H9 (cell line): ENCODE measurements at regions not wholly inside any gene's neighbourhood (a gene's known extent, or its start where the extent isn't known, plus 50 kb on each side); places are given as distances from the start of the nearest gene placed in this dataset.

Experiments used
- DNase-seq: peaks from one replicate; pipeline ENCODE4 v3.0.0-alpha.2; 2017
- H2AFZ ChIP-seq: one replicate; pipeline ENCODE4 v1.6.1; 2013; ENCODE audit warnings: mild to moderate bottlenecking, low read length, control low read depth, moderate library complexity
- H2AK5ac ChIP-seq: 2 replicates; pipeline ENCODE4 v1.6.1; 2013; ENCODE audit warnings: low read length, control low read depth, mixed read lengths; ENCODE audit not compliant: insufficient read length
- H2BK120ac ChIP-seq: one replicate; pipeline ENCODE4 v1.6.1; 2013; ENCODE audit warnings: low read depth, mild to moderate bottlenecking, low read length, control low read depth, inconsistent platforms; ENCODE audit not compliant: poor library complexity, severe bottlenecking
- H2BK12ac ChIP-seq: 2 replicates; pipeline ENCODE4 v1.6.1; 2013; ENCODE audit warnings: low read length, control low read depth, mixed read lengths, low read depth; ENCODE audit not compliant: insufficient read length
- H2BK15ac ChIP-seq: 2 replicates; pipeline ENCODE4 v1.6.1; 2013; ENCODE audit warnings: low read depth, low read length, control low read depth
- H2BK20ac ChIP-seq: one replicate; pipeline ENCODE4 v1.6.1; 2013; ENCODE audit warnings: low read depth, mild to moderate bottlenecking, low read length, control low read depth, inconsistent platforms; ENCODE audit not compliant: poor library complexity, severe bottlenecking
- H2BK5ac ChIP-seq: 2 replicates; pipeline ENCODE4 v1.6.1; 2013; ENCODE audit warnings: low read length, control low read depth, mixed read lengths; ENCODE audit not compliant: insufficient read length
- H3K14ac ChIP-seq: 2 replicates; pipeline ENCODE4 v1.6.1; 2013; ENCODE audit warnings: low read length, control low read depth; ENCODE audit not compliant: insufficient read depth
- H3K18ac ChIP-seq: 2 replicates; pipeline ENCODE4 v1.6.1; 2013; ENCODE audit warnings: low read depth, mild to moderate bottlenecking, mixed read lengths, low read length, control low read depth; ENCODE audit not compliant: insufficient read length
- H3K23ac ChIP-seq: 2 replicates; pipeline ENCODE4 v1.6.1; 2013; ENCODE audit warnings: low read length, control low read depth, mixed read lengths, low read depth; ENCODE audit not compliant: insufficient read length
- H3K23me2 ChIP-seq: 2 replicates; pipeline ENCODE4 v1.6.1; 2013; ENCODE audit warnings: low read depth, mild to moderate bottlenecking, mixed read lengths, low read length, control low read depth; ENCODE audit not compliant: insufficient read length, poor library complexity, severe bottlenecking
- H3K27ac ChIP-seq: 2 replicates; pipeline ENCODE4 v1.5.1; 2013; ENCODE audit warnings: low read length, control low read depth, mixed read lengths, low read depth; ENCODE audit not compliant: insufficient read length
- H3K27me3 ChIP-seq: 2 replicates; pipeline ENCODE4 v1.6.1; 2013; ENCODE audit warnings: low read length, control low read depth, inconsistent platforms; ENCODE audit not compliant: insufficient read depth
- H3K4ac ChIP-seq: 2 replicates; pipeline ENCODE4 v1.6.1; 2013; ENCODE audit warnings: low read depth, mild to moderate bottlenecking, control low read depth, inconsistent platforms, low read length, moderate library complexity
- H3K4me1 ChIP-seq: 2 replicates; pipeline ENCODE4 v1.6.1; 2013; ENCODE audit warnings: low read length, control low read depth, inconsistent platforms; ENCODE audit not compliant: insufficient read depth
- H3K4me2 ChIP-seq: 2 replicates; pipeline ENCODE4 v1.6.1; 2013; ENCODE audit warnings: low read length, control low read depth, mixed read lengths; ENCODE audit not compliant: insufficient read length, insufficient read depth
- H3K56ac ChIP-seq: 2 replicates; pipeline ENCODE4 v1.6.1; 2013; ENCODE audit warnings: low read depth, mild to moderate bottlenecking, mixed read lengths, low read length, control low read depth; ENCODE audit not compliant: insufficient read length
- H3K79me1 ChIP-seq: 2 replicates; pipeline ENCODE4 v1.6.1; 2013; ENCODE audit warnings: low read depth, mild to moderate bottlenecking, moderate library complexity, low read length, control low read depth, inconsistent platforms; ENCODE audit not compliant: insufficient read depth, poor library complexity, severe bottlenecking
- H3K79me2 ChIP-seq: 2 replicates; pipeline ENCODE4 v1.6.1; 2013; ENCODE audit warnings: low read length, control low read depth, inconsistent platforms; ENCODE audit not compliant: insufficient read depth
- H3K9ac ChIP-seq: 2 replicates; pipeline ENCODE4 v1.6.1; 2013; ENCODE audit warnings: low read length, control low read depth, mixed read lengths; ENCODE audit not compliant: insufficient read length; ENCODE audit errors: extremely low read depth
- H3K9me3 ChIP-seq: one replicate; pipeline ENCODE4 v1.6.1; 2013; ENCODE audit warnings: low read depth, low read length, inconsistent platforms; ENCODE audit not compliant: control insufficient read depth
- H3T11ph ChIP-seq: one replicate; pipeline ENCODE4 v1.6.1; 2013; ENCODE audit warnings: mild to moderate bottlenecking, low read length, control low read depth, inconsistent platforms
- H4K20me1 ChIP-seq: one replicate; pipeline ENCODE4 v1.6.1; 2013; ENCODE audit not compliant: control insufficient read depth, insufficient read length, insufficient read depth
- H4K5ac ChIP-seq: 2 replicates; pipeline ENCODE4 v1.6.1; 2013; ENCODE audit warnings: low read depth, mild to moderate bottlenecking, mixed read lengths, low read length, control low read depth; ENCODE audit not compliant: insufficient read length
- H4K8ac ChIP-seq: replicated peaks from 2 replicates; pipeline ENCODE4 v1.6.1; 2013; ENCODE audit warnings: low read length, control low read depth, mixed read lengths, low read depth; ENCODE audit not compliant: insufficient read length
- H4K91ac ChIP-seq: 2 replicates; pipeline ENCODE4 v1.6.1; 2013; ENCODE audit warnings: low read depth, mild to moderate bottlenecking, moderate library complexity, mixed read lengths, low read length, control low read depth; ENCODE audit not compliant: insufficient read length
- H3K27ac Mint-ChIP-seq, 3 experiments: 2 replicates in 2 of 3; 3 replicates in 1 of 3; pipeline ENCODE4 v1.8.0; 2020 to 2021; ENCODE audit warnings: mixed read lengths in 3 of 3, mild to moderate bottlenecking in 1 of 3, moderate library complexity in 1 of 3
- H3K27me3 Mint-ChIP-seq: 2 replicates; pipeline ENCODE4 v1.8.0; 2021; ENCODE audit warnings: low read depth, mild to moderate bottlenecking, moderate library complexity, mixed read lengths
- H3K36me3 Mint-ChIP-seq, 3 experiments: 2 replicates in 2 of 3; 3 replicates in 1 of 3; pipeline ENCODE4 v1.8.0; 2020 to 2021; ENCODE audit warnings: low read depth in 3 of 3, mixed read lengths in 3 of 3; ENCODE audit not compliant: insufficient read depth in 1 of 3
- H3K4me1 Mint-ChIP-seq, 2 experiments: 2 replicates each; pipeline ENCODE4 v1.8.0; 2020; ENCODE audit warnings: mixed read lengths in 2 of 2
- H3K4me3 Mint-ChIP-seq, 2 experiments: 2 replicates in 1 of 2; 3 replicates in 1 of 2; pipeline ENCODE4 v1.8.0; 2020 to 2021; ENCODE audit warnings: mild to moderate bottlenecking in 2 of 2, mixed read lengths in 2 of 2, moderate library complexity in 1 of 2
- H3K9me3 Mint-ChIP-seq, 2 experiments: 2 replicates in 1 of 2; 3 replicates in 1 of 2; pipeline ENCODE4 v1.8.0; 2020; ENCODE audit warnings: mild to moderate bottlenecking in 2 of 2, mixed read lengths in 2 of 2, moderate library complexity in 1 of 2
- CTCF ChIP-seq: fragments of 200-600 bp; sonication (generic); conservative IDR thresholded peaks from 3 replicates; pipeline ENCODE4 v1.8.0; 2021; ENCODE audit warnings: antibody characterized with exemption, mild to moderate bottlenecking
- WGBS: extraction: QIAGEN DNeasy Blood & Tissue Kit; methylation state at CpG from one replicate; pipeline ENCODE4 v1.1.7; 2013; ENCODE audit warnings: missing lambda C conversion rate, low lambda C conversion rate, mixed read lengths; ENCODE audit not compliant: insufficient read length; ENCODE audit errors: extremely low coverage; 5-methylcytosine and 5-hydroxymethylcytosine counted together

DNA sequence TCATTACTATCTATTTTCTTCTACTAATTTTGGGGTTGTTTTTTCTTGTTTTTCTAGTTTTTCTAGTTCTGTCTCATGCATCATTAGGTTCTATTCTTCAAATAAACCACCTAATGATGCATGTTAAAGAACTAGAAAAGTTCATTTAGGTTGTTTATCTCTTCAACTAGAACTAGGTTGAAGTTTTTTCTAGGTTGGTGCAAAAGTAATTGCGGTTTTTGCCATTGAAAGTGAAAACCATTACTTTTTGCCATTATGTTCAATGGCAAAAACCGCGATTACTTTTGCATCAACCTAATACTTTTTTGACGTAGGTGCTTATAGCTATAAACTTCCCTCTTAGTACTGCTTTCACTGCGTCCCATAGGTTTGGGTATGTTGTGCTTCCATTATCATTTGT lies 64.4 kb upstream of the SLC7A3 start:
- H3K18ac ChIP-seq = no peak overlapping the region
- H4K5ac ChIP-seq = no peak overlapping the region
- H4K91ac ChIP-seq = no peak overlapping the region
- no peak overlapping the region for H2AFZ ChIP-seq
- no peak overlapping the region for H3T11ph ChIP-seq
- no peaks in the 10 kb centered on the region for H3K23me2 ChIP-seq
- no CpG with 5 or more reads among the region's 5 CpGs for WGBS
- no peak overlapping the region for H4K8ac ChIP-seq
- H3K27me3 ChIP-seq = no peaks in the 10 kb centered on the region
- H2BK120ac ChIP-seq = no peak overlapping the region
- H3K4me1 Mint-ChIP-seq = peaks cover 2 to 5% of the 10 kb centered on the region in 2 experiments; a peak in 2 of 4 replicates
- no peak overlapping the region for H2AK5ac ChIP-seq
- no peak overlapping the region for H2BK20ac ChIP-seq
- no peak overlapping the region for H3K56ac ChIP-seq
- no peaks in the 10 kb centered on the region for H3K79me2 ChIP-seq
- H3K4me3 Mint-ChIP-seq = no peak overlapping the region
- no peak overlapping the region for H3K4ac ChIP-seq
- H3K4me1 ChIP-seq = no peaks in the 10 kb centered on the region
- peaks cover 10% of the 10 kb centered on the region for H3K9me3 ChIP-seq
- H4K20me1 ChIP-seq = no peaks in the 10 kb centered on the region
- no peaks in the 10 kb centered on the region for H3K27me3 Mint-ChIP-seq
- no peak overlapping the region for H3K9ac ChIP-seq
- peaks cover 0 to 3% (median 2%) of the 10 kb centered on the region in 3 experiments; a peak in 5 of 7 replicates for H3K36me3 Mint-ChIP-seq
- H3K9me3 Mint-ChIP-seq = peaks cover 72 to 79% of the 10 kb centered on the region in 2 experiments
- no peak overlapping the region for H3K14ac ChIP-seq
- H3K4me2 ChIP-seq = no peak overlapping the region
- H3K27ac ChIP-seq = no peak overlapping the region
- H2BK15ac ChIP-seq = no peak overlapping the region
- H2BK5ac ChIP-seq = no peak overlapping the region
- no peaks in the 10 kb centered on the region for H3K79me1 ChIP-seq
- H3K23ac ChIP-seq = no peak overlapping the region
- no peak overlapping the region for H2BK12ac ChIP-seq
- no peak for TF ChIP-seq CTCF
- H3K27ac Mint-ChIP-seq = no peak overlapping the region
- no peak for DNase-seq
